GM12891 (cell line): ENCODE measurements at regions not wholly inside any gene's neighbourhood (a gene's known extent, or its start where the extent isn't known, plus 50 kb on each side); places are given as distances from the start of the nearest gene placed in this dataset.

Experiments used
- DNase-seq: peaks from one replicate; pipeline ENCODE4 v3.0.0; 2011; ENCODE audit warnings: low spot score; ENCODE audit not compliant: insufficient read length
- FAIRE-seq: peaks from 2 replicates; lab custom pipeline; 2011; peaks lifted over from hg19 to GRCh38; lab: Jason Lieb, UNC
- PAX5 ChIP-seq: IDR thresholded peaks from 2 replicates; pipeline ENCODE4 v1.6.1; 2011; ENCODE audit warnings: low read length, moderate library complexity, mild to moderate bottlenecking; ENCODE audit not compliant: insufficient read depth, severe bottlenecking
- POLR2A ChIP-seq: IDR thresholded peaks from 2 replicates; pipeline ENCODE4 v1.6.1; 2011; ENCODE audit warnings: low read depth, low read length, control low read depth
- POLR2AphosphoS5 ChIP-seq: IDR thresholded peaks from 2 replicates; pipeline ENCODE4 v1.6.1; 2011; ENCODE audit warnings: low read depth, low read length, control low read depth
- POU2F2 ChIP-seq: IDR thresholded peaks from 2 replicates; pipeline ENCODE4 v1.6.1; 2011; ENCODE audit warnings: low read depth, mild to moderate bottlenecking, control low read depth, low read length, moderate library complexity
- SPI1 ChIP-seq: IDR thresholded peaks from 2 replicates; pipeline ENCODE4 v1.6.1; 2011; ENCODE audit warnings: low read depth, low read length, control low read depth
- TAF1 ChIP-seq: IDR thresholded peaks from 2 replicates; pipeline ENCODE4 v1.6.1; 2011; ENCODE audit warnings: low read depth, low read length, control low read depth

- FAIRE-seq (peak; percentile 64), DNase-seq (no peak)
- no peak for TF ChIP-seq SPI1
- no peak for TF ChIP-seq POU2F2
- no peak for TF ChIP-seq POLR2AphosphoS5
These were observed 174.4 kb upstream of the DTNBP1 start for GRCh38 chr6:15837205-15837604.

GRCh38 chr6:15832841-15833240 lies 170.0 kb upstream of the DTNBP1 start:
- TF ChIP-seq POLR2AphosphoS5 (no peak), PAX5 (no peak), TAF1 (no peak)
- no peak for FAIRE-seq
- DNase-seq = no peak

- DNase-seq (no peak), FAIRE-seq (peak; percentile 9)
- TF ChIP-seq SPI1 (no peak), POU2F2 (no peak), POLR2AphosphoS5 (no peak), PAX5 (no peak), TAF1 (no peak), POLR2A (no peak)
These were observed 166.3 kb upstream of the DTNBP1 start for GRCh38 chr6:15829156-15829555.

GRCh38 chr6:15827496-15828255 lies 164.8 kb upstream of the DTNBP1 start:
- no peak for DNase-seq
- FAIRE-seq = no peak
- TF ChIP-seq PAX5 (no peak), SPI1 (no peak), POLR2AphosphoS5 (no peak), POU2F2 (no peak), TAF1 (no peak)

GRCh38 chr6:15826814-15827318 lies 164.0 kb upstream of the DTNBP1 start:
- no peak for DNase-seq
- TF ChIP-seq POLR2AphosphoS5 (no peak), POLR2A (no peak), TAF1 (no peak), SPI1 (no peak), POU2F2 (no peak), PAX5 (no peak)
- FAIRE-seq = no peak

- FAIRE-seq (no peak), DNase-seq (no peak)
- no peak for TF ChIP-seq POLR2AphosphoS5
- TF ChIP-seq POLR2A = no peak
- TF ChIP-seq SPI1 = no peak
- no peak for TF ChIP-seq TAF1
- TF ChIP-seq POU2F2 = no peak
- no peak for TF ChIP-seq PAX5
These were observed 162.6 kb upstream of the DTNBP1 start for GRCh38 chr6:15825332-15825930.

GRCh38 chr6:15824811-15825210 lies 162.0 kb upstream of the DTNBP1 start:
- DNase-seq = no peak
- FAIRE-seq = no peak
- TF ChIP-seq POLR2AphosphoS5 (no peak), TAF1 (no peak), SPI1 (no peak), PAX5 (no peak), POLR2A (no peak), POU2F2 (no peak)

- FAIRE-seq (peak; percentile 35), DNase-seq (peak; percentile 19)
- no peak for TF ChIP-seq POLR2AphosphoS5
- no peak for TF ChIP-seq POLR2A
- no peak for TF ChIP-seq POU2F2
- no peak for TF ChIP-seq PAX5
- TF ChIP-seq SPI1 = no peak
- TF ChIP-seq TAF1 = no peak
These were observed 161.1 kb upstream of the DTNBP1 start for GRCh38 chr6:15823838-15824414.

- FAIRE-seq = no peak
- TF ChIP-seq TAF1 = no peak
- TF ChIP-seq SPI1 = no peak
- no peak for TF ChIP-seq POLR2AphosphoS5
- no peak for TF ChIP-seq PAX5
- TF ChIP-seq POLR2A = no peak
- no peak for TF ChIP-seq POU2F2
These were observed 160.0 kb upstream of the DTNBP1 start for GRCh38 chr6:15822835-15823234.

GRCh38 chr6:15819841-15820240 lies 157.0 kb upstream of the DTNBP1 start:
- DNase-seq = no peak
- no peak for FAIRE-seq
- TF ChIP-seq SPI1 = no peak
- no peak for TF ChIP-seq TAF1
- no peak for TF ChIP-seq POLR2AphosphoS5
- no peak for TF ChIP-seq POLR2A
- TF ChIP-seq PAX5 = no peak
- no peak for TF ChIP-seq POU2F2

More at GRCh38 chr6:15822835-15823234, 160.0 kb upstream of the DTNBP1 start:
- DNase-seq = no peak
